MM.1S (cell line): ENCODE measurements at regions not wholly inside any gene's neighbourhood (a gene's known extent, or its start where the extent isn't known, plus 50 kb on each side); places are given as distances from the start of the nearest gene placed in this dataset.

Source experiments
- CTCF ChIP-seq: fragments of 300-600 bp; sonication (generic); IDR thresholded peaks from 2 replicates; pipeline ENCODE4 v1.5.1; 2016; ENCODE audit warnings: antibody characterized with exemption, low read length, mixed read lengths
- EZH2 ChIP-seq: fragments of 300-600 bp; sonication (generic); optimal IDR thresholded peaks from 2 replicates; pipeline ENCODE3; 2017; ENCODE audit warnings: low read depth, mild to moderate bottlenecking, antibody characterized with exemption, low read length, mixed read lengths

- no peak for TF ChIP-seq CTCF
- no peak for TF ChIP-seq EZH2
Measured at GRCh38 chr5:110290542-110290941, 435.9 kb downstream of the TMEM232 start.
